GM21786 (cell line): ENCODE measurements at regions not wholly inside any gene's neighbourhood (a gene's known extent, or its start where the extent isn't known, plus 50 kb on each side); places are given as distances from the start of the nearest gene placed in this dataset.
"Not testable (repeated sequence)": the region's sequence is repeated elsewhere in the genome, so short reads cannot be mapped to it uniquely, and the experiment has no call there.

ENCODE experiments used
- ATAC-seq: cut with Tn5 transposase; IDR thresholded peaks from one replicate; pipeline ENCODE4 v1.9.1; 2021; ENCODE audit not compliant: unreplicated experiment

- ATAC-seq, result peak; percentile 75
Observed at GRCh38 chr11:71383461-71383860, 64.7 kb downstream of the DHCR7 start.

DNA sequence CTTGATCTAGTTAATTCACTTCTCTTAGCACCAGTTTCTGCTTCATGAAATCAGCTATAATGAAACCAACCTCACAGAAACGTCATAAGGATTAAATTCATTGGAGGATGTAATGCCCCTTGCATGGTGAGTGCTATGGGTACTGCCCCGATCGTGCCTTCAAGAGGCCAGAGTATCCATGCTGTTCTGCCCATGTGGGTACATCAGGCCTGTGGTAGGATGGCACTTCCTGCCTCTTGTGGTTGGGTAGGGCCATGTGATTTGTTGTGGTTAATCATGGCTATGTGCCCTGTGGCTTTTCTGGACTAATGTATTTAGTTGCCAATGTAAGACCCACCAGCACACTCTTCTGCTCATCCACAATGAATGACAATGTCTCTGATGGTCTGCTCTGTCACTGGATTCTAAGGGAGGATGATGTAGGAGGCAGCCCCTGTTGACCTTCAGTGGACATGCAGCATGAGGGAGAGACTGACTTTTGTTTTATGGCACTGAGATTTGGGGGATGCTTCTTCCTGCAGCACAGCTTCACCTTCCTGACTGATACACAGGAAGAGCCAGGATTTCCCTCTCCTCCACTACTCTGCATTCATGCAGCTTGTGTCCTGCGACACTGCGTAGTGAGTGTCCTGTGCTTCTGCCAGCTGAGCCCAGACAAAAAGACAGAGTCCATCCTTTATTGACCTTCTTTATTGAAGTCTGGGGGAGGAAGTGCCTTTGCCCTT, 66.2 kb downstream of the DHCR7 start:
- no peak for ATAC-seq

DNA sequence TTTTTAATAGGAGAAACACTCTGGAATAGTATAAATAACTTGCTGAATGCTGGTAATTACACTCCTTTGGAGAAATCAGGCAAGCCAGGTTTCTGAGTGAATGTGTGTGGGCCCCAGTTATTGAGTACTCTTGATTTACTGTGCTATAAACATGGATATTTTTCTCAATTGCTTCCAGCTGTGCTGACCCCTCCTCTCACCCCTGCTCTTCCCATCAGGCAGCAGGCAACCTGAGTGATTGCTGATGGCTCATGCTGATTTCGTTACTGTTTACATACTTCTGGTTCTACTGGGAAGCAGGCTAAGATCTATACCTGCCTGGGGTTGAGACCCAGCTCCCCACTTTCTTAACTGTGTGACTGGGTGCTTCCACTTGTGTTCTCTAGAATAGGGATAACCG, 68.5 kb downstream of the DHCR7 start:
- no peak for ATAC-seq

DNA sequence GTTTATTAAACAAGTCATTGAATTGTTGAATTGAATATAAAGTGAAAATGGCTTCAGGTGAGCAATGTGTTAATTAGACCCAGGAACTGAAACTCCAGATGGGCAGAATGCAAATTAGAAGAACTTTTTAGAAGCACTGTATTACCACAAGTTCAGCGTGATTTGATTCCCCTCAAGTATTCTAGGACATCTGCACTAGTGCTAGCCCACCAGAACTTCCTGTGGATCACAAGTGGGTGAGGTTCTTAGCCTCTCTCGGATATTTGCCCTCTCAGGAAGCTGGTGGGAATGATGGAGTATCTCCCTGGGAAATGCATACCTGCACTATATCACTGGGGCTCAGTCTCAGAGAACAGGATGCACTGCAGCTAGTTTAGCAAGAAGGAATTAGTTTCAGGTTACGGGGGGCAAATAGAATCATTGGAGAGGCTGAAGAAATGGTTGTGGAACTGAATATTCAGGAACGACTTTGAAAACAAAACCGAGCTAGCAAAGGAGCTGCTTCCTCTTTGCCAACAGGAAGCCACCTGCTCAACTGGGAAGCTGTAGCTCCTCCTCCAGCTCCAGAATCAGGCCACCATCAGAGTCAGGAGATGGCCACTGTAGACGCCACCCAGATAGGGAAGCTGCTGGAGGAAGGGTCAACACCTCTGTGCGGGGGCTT, 74.3 kb downstream of the DHCR7 start:
- peak; percentile 56 for ATAC-seq

- no peak for ATAC-seq
Observed at GRCh38 chr11:71372693-71373657, 75.2 kb downstream of the DHCR7 start.

- ATAC-seq, result no peak
Observed at GRCh38 chr11:71371674-71372069, 76.5 kb downstream of the DHCR7 start.

DNA sequence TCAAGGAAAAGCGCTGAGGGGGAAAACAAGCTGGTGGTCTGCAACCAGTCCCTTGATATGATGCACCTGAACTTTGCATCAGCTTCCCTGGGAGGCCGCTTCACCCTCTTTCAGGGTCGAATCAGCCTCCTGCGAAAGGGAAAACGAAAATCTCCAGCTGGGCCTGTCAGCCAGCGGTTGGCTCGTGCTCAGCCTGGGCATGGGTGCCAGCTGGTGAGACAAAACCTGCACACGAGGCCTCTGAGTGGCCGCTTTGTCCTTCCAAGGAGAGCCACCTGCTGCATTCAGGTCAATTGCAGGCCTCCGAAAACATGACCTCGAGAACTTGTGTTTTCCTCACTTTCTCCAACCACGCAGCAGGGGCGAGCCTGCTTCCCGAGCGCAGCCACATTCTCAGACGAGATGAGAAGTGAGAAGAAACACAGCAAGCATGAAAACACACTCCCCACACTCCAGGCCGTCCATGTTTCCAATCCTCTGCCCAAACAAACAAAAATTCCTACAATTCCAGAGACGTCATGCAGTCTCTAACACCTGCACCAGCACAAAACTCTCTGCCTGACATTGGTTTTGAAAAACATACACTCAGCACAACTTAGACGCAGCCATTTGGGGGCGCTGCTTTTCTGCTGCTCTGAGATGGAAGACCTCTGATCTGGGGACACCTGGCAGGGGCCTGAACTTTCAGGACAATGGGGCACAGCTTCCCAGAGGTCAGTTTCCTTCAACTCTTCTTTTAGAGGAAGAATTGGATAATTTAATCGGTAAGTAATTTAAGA, 77.1 kb downstream of the DHCR7 start:
- no peak for ATAC-seq

- no peak for ATAC-seq
Observed at GRCh38 chr11:71370020-71370747, 78.0 kb downstream of the DHCR7 start.

GRCh38 chr11:71369411-71369810, 78.8 kb downstream of the DHCR7 start:
- ATAC-seq, result no peak

- no peak for ATAC-seq
Observed at GRCh38 chr11:71368966-71369365, 79.2 kb downstream of the DHCR7 start.

DNA sequence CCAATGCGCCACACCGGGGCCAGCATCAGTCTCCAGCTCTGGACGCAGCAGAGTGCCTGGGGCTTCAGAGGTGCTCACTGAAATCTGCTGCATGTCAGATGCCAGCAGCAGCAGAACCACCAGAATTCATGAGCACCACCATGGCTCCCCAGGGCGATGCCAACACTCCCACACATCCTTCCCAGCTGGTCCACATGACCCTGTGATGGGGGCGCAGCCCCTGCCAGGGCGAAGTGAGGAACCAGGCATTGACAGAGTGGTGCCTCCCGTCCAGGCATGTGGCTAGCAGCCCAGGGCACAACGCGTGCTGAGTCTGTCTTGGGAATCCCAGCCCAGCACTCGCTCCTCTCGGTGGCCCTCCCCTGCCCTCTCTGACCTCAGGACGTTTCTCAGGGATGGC, 80.4 kb downstream of the DHCR7 start:
- no peak for ATAC-seq

- not testable (repeated sequence) for ATAC-seq
Observed at GRCh38 chr11:71367276-71367675, 80.9 kb downstream of the DHCR7 start.

DNA sequence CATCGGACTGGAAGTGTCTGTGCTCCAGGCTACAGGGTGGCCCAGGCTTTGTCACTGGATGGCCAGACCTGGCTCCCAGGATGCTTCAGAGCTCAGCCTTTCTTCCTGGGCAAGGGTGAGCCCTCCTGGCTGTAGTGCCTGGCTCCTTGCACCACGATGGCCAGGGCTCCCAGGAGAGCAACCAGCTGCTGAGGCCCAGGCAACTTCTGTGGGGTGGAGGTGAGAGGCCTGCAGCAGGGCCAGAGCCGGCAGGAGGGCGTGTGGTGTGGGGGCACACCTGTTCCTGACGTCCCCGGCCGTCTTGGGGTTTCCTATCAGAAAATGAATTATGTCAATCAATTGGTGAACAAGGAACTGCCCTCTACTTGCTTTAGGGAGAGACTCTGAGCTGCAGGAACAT, 82.1 kb downstream of the DHCR7 start:
- ATAC-seq, result no peak

GRCh38 chr11:71365626-71366025, 82.6 kb downstream of the DHCR7 start:
- no peak for ATAC-seq

DNA sequence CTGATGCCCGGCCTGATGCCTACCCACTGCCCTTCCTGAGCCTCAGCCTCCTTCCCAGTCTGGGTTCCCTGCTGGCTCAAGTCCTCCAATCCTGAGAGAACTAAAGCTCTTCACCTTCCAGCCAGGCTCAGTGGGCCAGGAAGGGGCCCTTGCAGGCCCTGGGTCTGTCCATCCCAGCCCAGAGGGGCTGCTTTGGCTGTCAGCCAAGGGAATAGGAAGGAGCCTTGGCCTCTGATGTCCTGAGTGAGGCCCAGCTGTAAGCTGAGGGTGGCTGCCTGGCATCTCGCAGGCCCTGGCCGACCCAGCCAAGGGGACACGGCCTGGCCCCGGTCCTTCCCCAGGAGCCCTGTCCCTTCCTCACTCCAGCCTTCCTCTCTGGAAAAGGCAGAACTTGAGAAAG, 83.4 kb downstream of the DHCR7 start:
- ATAC-seq, result no peak

DNA sequence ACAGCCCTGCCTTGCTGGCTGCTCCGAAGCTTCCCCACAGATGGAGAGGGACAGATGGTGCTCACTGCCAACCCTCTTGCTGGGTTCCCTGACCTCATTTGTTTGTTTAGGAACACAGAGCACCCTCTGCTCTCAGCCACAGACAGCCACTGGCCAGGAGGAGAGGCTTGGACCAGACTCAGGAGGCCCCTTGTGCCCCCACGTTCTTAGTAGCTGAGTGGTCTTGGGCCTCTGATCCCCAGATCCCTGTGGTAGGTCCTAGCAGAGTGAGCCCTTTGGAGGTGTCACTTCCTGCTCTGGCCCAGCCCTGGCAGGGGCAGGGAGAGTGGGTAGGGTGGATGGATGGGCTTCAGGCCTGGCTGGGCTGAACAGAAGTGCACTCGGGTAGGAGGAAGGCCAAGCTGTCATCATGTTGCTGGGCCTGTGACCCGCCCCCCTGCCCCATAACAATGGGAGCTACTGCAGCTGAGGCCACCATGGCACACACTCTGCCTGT, 84.0 kb downstream of the DHCR7 start:
- no peak for ATAC-seq

- no peak for ATAC-seq
Observed at GRCh38 chr11:71363721-71364120, 84.5 kb downstream of the DHCR7 start.

DNA sequence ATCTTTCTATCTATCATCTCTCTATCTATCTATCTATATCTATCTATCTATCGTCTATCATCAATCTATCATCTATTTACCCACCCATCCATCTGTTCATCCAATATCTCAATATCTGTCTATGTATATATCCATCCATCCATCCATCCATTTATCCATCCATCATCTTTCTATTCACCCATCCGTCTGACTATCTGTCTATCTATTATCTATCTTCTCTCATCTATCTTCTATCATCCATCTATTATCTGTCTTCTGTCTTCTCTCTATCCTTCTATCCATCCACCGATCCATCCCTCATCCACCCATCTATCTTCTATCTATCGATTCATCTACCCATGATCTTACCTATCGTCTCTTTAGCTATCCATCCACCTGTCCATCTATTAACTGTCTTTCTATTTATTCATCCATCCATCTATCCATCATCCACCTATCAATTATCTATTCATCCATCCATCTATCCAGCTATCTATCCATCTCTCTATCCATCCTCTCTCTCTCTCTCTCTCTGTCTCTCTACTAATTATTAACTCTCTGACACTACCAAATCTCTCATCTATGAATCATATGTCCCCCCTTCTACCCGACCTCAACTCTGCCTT, 89.1 kb downstream of the DHCR7 start:
- ATAC-seq, result no peak

DNA sequence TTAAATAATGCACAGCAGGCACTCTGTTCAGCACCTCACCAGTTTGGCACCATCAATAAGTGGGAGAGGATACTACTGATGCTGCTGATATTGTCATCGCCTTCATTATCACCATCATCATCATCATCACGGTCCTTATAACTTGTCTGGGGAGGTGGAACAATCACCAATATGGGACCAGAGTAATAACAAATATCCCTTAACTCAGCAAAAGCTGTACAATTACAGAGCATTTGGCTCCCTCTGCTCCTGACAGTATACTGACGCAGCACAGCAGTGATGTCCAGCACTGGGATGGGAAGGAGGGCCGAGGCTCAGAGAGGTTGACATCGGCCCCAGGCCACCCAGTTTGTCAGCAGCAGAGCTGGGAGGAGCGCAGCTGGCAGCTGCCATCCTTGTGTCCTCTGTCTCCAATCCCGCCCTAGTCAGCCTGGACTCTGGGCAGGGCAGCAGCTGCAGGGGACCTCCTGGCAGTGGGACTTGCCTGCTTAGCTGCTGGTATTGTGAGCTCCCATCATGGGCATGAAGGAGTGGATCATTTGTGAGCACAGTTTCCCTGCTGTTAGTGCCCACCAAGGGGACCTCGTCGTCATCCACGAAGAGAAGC, 90.0 kb downstream of the DHCR7 start:
- ATAC-seq, result no peak
